NCI-H2196 (cell line): ENCODE measurements at regions not wholly inside any gene's neighbourhood (a gene's known extent, or its start where the extent isn't known, plus 50 kb on each side); places are given as distances from the start of the nearest gene placed in this dataset.
"Not testable (repeated sequence)": the region's sequence is repeated elsewhere in the genome, so short reads cannot be mapped to it uniquely, and the experiment has no call there.

Experiments used
- DNase-seq: peaks from one replicate; lab custom pipeline; 2025; ENCODE audit not compliant: unreplicated experiment; lab: John Stamatoyannopoulos, UW

- no peak for DNase-seq
Observed at GRCh38 chr3:153539263-153539662, 377.2 kb downstream of the RAP2B start.

- no peak for DNase-seq
Observed at GRCh38 chr3:153545471-153545870, 383.4 kb downstream of the RAP2B start.

- no peak for DNase-seq
Observed at GRCh38 chr3:153547970-153548369, 385.9 kb downstream of the RAP2B start.

- not testable (repeated sequence) for DNase-seq
Observed at GRCh38 chr3:153549686-153550085, 387.7 kb downstream of the RAP2B start.

GRCh38 chr3:153551536-153552285 lies 389.7 kb downstream of the RAP2B start:
- DNase-seq = no peak

- no peak for DNase-seq
Observed at GRCh38 chr3:153552887-153553604, 391.0 kb downstream of the RAP2B start.

GRCh38 chr3:153553605-153553945 lies 391.5 kb downstream of the RAP2B start:
- DNase-seq = no peak

- DNase-seq = no peak
Observed at GRCh38 chr3:153555919-153556318, 393.9 kb downstream of the RAP2B start.

- not testable (repeated sequence) for DNase-seq
Observed at GRCh38 chr3:153559366-153559765, 397.3 kb downstream of the RAP2B start.

GRCh38 chr3:153567011-153567410 lies 405.0 kb downstream of the RAP2B start:
- no peak for DNase-seq

GRCh38 chr3:153567556-153567955 lies 405.5 kb downstream of the RAP2B start:
- no peak for DNase-seq

- DNase-seq = not testable (repeated sequence)
Observed at GRCh38 chr3:153570481-153570880, 408.5 kb downstream of the RAP2B start.

- no peak for DNase-seq
Observed at GRCh38 chr3:153572165-153572564, 410.1 kb downstream of the RAP2B start.

- no peak for DNase-seq
Observed at GRCh38 chr3:153572654-153573053, 410.6 kb downstream of the RAP2B start.

GRCh38 chr3:153573481-153573880 lies 411.5 kb downstream of the RAP2B start:
- no peak for DNase-seq

- no peak for DNase-seq
Observed at GRCh38 chr3:153574445-153574844, 412.4 kb downstream of the RAP2B start.

- no peak for DNase-seq
Observed at GRCh38 chr3:153577059-153577736, 415.2 kb downstream of the RAP2B start.

GRCh38 chr3:153578046-153578445 lies 416.0 kb downstream of the RAP2B start:
- DNase-seq = no peak

- no peak for DNase-seq
Observed at GRCh38 chr3:153590051-153590450, 428.0 kb downstream of the RAP2B start.

GRCh38 chr3:153591561-153592245 lies 429.7 kb downstream of the RAP2B start:
- DNase-seq = no peak

GRCh38 chr3:153595186-153595815 lies 433.3 kb downstream of the RAP2B start:
- no peak for DNase-seq
